Astrocyte (in vitro differentiated cells and primary cell): ENCODE measurements at regions not wholly inside any gene's neighbourhood (a gene's known extent, or its start where the extent isn't known, plus 50 kb on each side); places are given as distances from the start of the nearest gene placed in this dataset.

Experiments
- DNase-seq: peaks from one replicate; pipeline ENCODE4 v3.0.0-alpha.2; 2010; ENCODE audit warnings: low read depth
- FAIRE-seq: peaks from 2 replicates; lab custom pipeline; 2011; peaks lifted over from hg19 to GRCh38; lab: Jason Lieb, UNC
- H2AFZ ChIP-seq: 2 replicates; pipeline ENCODE4 v1.6.0; 2012; ENCODE audit warnings: low read depth, low read length, inconsistent platforms
- H3K27ac ChIP-seq: 2 replicates; pipeline ENCODE4 v1.5.1; 2011; ENCODE audit warnings: low read depth, low read length, inconsistent platforms
- H3K27me3 ChIP-seq: 2 replicates; pipeline ENCODE4 v1.6.0; 2011; ENCODE audit warnings: low read length, inconsistent platforms; ENCODE audit not compliant: insufficient read depth
- H3K36me3 ChIP-seq: 2 replicates; pipeline ENCODE4 v1.5.1; 2011; ENCODE audit warnings: low read length, inconsistent platforms; ENCODE audit not compliant: insufficient read depth
- H3K4me1 ChIP-seq: 2 replicates; pipeline ENCODE4 v1.5.1; 2011; ENCODE audit warnings: low read length, inconsistent platforms; ENCODE audit not compliant: insufficient read depth
- H3K4me2 ChIP-seq: 2 replicates; pipeline ENCODE4 v1.6.0; 2012; ENCODE audit warnings: low read length, inconsistent platforms
- H3K4me3 ChIP-seq: 2 replicates; pipeline ENCODE4 v1.5.1; 2011; ENCODE audit warnings: low read depth, mild to moderate bottlenecking, low read length, inconsistent platforms; ENCODE audit not compliant: insufficient read depth
- H3K79me2 ChIP-seq: 2 replicates; pipeline ENCODE4 v1.6.0; 2012; ENCODE audit warnings: mild to moderate bottlenecking, low read length, inconsistent platforms; ENCODE audit not compliant: insufficient read depth
- H3K9ac ChIP-seq: 2 replicates; pipeline ENCODE4 v1.6.0; 2012; ENCODE audit warnings: mild to moderate bottlenecking, low read length, inconsistent platforms
- H3K9me3 ChIP-seq: 2 replicates; pipeline ENCODE4 v1.5.1; 2012; ENCODE audit warnings: low read depth, mild to moderate bottlenecking, low read length, inconsistent platforms; ENCODE audit not compliant: insufficient read depth
- H4K20me1 ChIP-seq: 2 replicates; pipeline ENCODE4 v1.6.0; 2012; ENCODE audit warnings: low read length, inconsistent platforms; ENCODE audit not compliant: insufficient read depth
- H3K27ac Mint-ChIP-seq: one replicate; pipeline ENCODE4 v1.8.0; 2021; ENCODE audit warnings: mild to moderate bottlenecking, mixed read lengths; ENCODE audit not compliant: unreplicated experiment
- H3K27me3 Mint-ChIP-seq: one replicate; pipeline ENCODE4 v1.8.0; 2021; ENCODE audit warnings: low read depth, mixed read lengths; ENCODE audit not compliant: unreplicated experiment
- H3K36me3 Mint-ChIP-seq: one replicate; pipeline ENCODE4 v1.8.0; 2021; ENCODE audit warnings: low read depth, mixed read lengths; ENCODE audit not compliant: unreplicated experiment
- H3K4me1 Mint-ChIP-seq: one replicate; pipeline ENCODE4 v1.8.0; 2021; ENCODE audit warnings: low read depth, mixed read lengths; ENCODE audit not compliant: unreplicated experiment
- H3K4me3 Mint-ChIP-seq: one replicate; pipeline ENCODE4 v1.8.0; 2021; ENCODE audit warnings: mild to moderate bottlenecking, moderate library complexity, mixed read lengths; ENCODE audit not compliant: unreplicated experiment
- H3K9me3 Mint-ChIP-seq: one replicate; pipeline ENCODE4 v1.8.0; 2021; ENCODE audit warnings: mild to moderate bottlenecking, mixed read lengths; ENCODE audit not compliant: unreplicated experiment
- CTCF ChIP-seq: IDR thresholded peaks from 2 replicates; pipeline ENCODE4 v1.5.1; 2011; ENCODE audit warnings: low read depth, mild to moderate bottlenecking, inconsistent platforms, low read length, moderate library complexity; ENCODE audit not compliant: insufficient read depth
- EZH2 ChIP-seq: IDR thresholded peaks from 2 replicates; pipeline ENCODE4 v1.6.1; 2012; ENCODE audit warnings: mild to moderate bottlenecking, low read length, inconsistent platforms; ENCODE audit not compliant: insufficient read depth

DNA sequence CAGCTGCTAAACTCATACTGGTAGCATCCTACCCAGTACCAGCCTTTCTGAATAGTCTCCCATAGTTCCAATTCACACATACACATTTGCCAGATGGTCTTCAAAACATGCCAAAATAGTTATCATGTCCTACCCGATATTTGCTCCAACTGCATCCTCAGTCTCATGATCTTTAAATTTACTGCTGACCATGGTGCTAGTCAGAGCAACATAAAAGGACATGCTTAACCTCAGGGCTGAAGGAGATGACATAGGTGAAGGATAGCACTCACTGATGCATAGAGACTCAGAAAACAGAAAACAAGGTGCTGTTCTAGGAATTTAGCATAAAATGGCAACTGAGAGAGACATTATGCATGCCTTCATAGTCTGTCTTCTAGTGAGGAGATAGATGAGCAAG lies 200.6 kb upstream of the CCL2 start:
- H3K4me1 ChIP-seq: no peaks in the 10 kb centered on the region
- no peak for DNase-seq
- FAIRE-seq: no peak
- TF ChIP-seq CTCF (no peak), EZH2 (no peak)
- H3K27ac ChIP-seq: no peak overlapping the region
- Mint-ChIP-seq H3K4me1 (no peaks in the 10 kb centered on the region), H3K4me3 (no peak overlapping the region), H3K27me3 (peaks cover 28% of the 10 kb centered on the region), H3K9me3 (no peaks in the 10 kb centered on the region), H3K36me3 (no peaks in the 10 kb centered on the region), H3K27ac (no peak overlapping the region)
- H2AFZ ChIP-seq: no peak overlapping the region
- H3K4me2 ChIP-seq: no peak overlapping the region
- no peak overlapping the region for H3K9ac ChIP-seq
- no peaks in the 10 kb centered on the region for H3K36me3 ChIP-seq
- H3K4me3 ChIP-seq: no peak overlapping the region
- H4K20me1 ChIP-seq: no peaks in the 10 kb centered on the region
- H3K9me3 ChIP-seq: no peaks in the 10 kb centered on the region
- H3K27me3 ChIP-seq: no peaks in the 10 kb centered on the region
- no peaks in the 10 kb centered on the region for H3K79me2 ChIP-seq

DNA sequence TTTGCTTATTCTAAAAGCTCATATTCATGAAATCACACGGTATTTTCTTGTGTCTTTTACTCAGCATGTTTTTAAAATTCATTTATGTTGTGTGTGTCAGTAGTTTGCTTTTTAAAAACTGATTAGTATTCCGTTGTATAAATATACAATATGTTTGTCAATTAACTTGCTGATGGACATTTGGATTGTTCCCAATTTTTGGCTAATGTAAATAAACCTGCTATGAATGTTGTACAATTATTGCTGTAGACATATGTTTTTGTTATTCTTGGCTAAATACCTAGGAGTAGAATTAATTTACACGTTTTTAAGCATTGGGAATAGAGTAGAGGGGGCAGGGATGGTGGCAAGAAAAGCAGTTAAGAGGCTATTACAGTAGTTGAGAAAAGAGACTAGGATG lies 199.5 kb upstream of the CCL2 start:
- Histone ChIP-seq H3K4me1 (no peaks in the 10 kb centered on the region), H3K9ac (no peak overlapping the region), H3K27ac (no peak overlapping the region), H4K20me1 (no peaks in the 10 kb centered on the region), H2AFZ (no peak overlapping the region), H3K4me2 (no peak overlapping the region), H3K4me3 (no peak overlapping the region), H3K9me3 (no peaks in the 10 kb centered on the region), H3K79me2 (no peaks in the 10 kb centered on the region), H3K36me3 (no peaks in the 10 kb centered on the region), H3K27me3 (no peaks in the 10 kb centered on the region)
- Mint-ChIP-seq H3K27me3 (peaks cover 17% of the 10 kb centered on the region), H3K36me3 (no peaks in the 10 kb centered on the region), H3K4me1 (no peaks in the 10 kb centered on the region), H3K9me3 (no peaks in the 10 kb centered on the region), H3K27ac (no peak overlapping the region), H3K4me3 (no peak overlapping the region)
- FAIRE-seq (no peak), DNase-seq (no peak)
- no peak for TF ChIP-seq EZH2
- TF ChIP-seq CTCF: no peak

DNA sequence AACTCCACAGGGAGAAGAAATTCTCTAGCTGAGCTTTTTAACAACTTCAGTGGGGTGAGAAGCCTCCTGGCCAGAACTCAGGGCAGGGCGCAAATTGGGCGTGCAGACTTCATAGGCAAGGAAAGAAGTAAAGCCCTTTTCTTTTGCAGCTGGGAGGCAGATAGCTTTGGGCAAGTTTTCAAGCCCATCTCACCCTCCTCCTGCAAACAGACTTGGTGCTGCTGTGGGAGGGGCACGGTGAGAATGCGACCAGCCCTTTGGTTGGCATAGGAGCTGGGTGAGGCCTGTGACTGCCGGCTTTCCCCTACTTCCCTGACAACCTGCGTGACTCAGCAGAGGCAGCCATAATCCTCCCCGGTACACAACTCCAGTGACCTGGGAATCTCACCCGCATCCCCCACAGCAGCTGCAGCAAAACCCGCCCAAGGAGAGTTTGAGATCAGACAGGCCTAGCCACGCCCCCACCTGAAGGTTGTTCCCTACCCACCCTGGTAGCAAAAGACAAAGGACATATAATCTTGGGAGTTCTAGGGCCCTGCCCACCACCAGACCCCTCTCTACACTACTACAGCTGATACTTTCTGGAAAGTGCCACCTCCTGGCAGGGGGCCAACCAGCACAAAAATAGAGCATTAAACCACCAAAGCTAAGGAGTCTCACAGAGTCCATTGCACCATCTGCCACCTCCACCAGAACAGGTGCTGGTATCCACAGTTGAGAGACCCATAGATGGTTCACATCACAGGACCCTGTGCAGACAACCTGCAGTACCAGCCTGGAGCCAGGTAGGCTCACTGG lies 195.5 kb upstream of the CCL2 start:
- DNase-seq: no peak

More for the DNA sequence above, 195.5 kb upstream of the CCL2 start:
- no peak for FAIRE-seq
- H3K4me2 ChIP-seq: no peak overlapping the region
- H3K27me3 ChIP-seq: no peaks in the 10 kb centered on the region
- no peaks in the 10 kb centered on the region for H3K4me1 ChIP-seq
- H2AFZ ChIP-seq: no peak overlapping the region
- no peaks in the 10 kb centered on the region for H3K4me1 Mint-ChIP-seq
- TF ChIP-seq EZH2 (no peak), CTCF (no peak)
- no peaks in the 10 kb centered on the region for H3K79me2 ChIP-seq
- no peak overlapping the region for H3K4me3 ChIP-seq
- no peaks in the 10 kb centered on the region for H3K9me3 Mint-ChIP-seq
- no peak overlapping the region for H3K9ac ChIP-seq
- no peaks in the 10 kb centered on the region for H4K20me1 ChIP-seq
- H3K4me3 Mint-ChIP-seq: no peak overlapping the region
- peaks cover 8% of the 10 kb centered on the region for H3K27me3 Mint-ChIP-seq
- H3K36me3 ChIP-seq: no peaks in the 10 kb centered on the region
- no peak overlapping the region for H3K27ac ChIP-seq
- H3K27ac Mint-ChIP-seq: no peak overlapping the region
- no peaks in the 10 kb centered on the region for H3K36me3 Mint-ChIP-seq
- no peaks in the 10 kb centered on the region for H3K9me3 ChIP-seq
